GM19324 (cell line): ENCODE measurements at regions not wholly inside any gene's neighbourhood (a gene's known extent, or its start where the extent isn't known, plus 50 kb on each side); places are given as distances from the start of the nearest gene placed in this dataset.

ENCODE experiments used
- ATAC-seq: cut with Tn5 transposase; IDR thresholded peaks from one replicate; pipeline ENCODE4 v1.9.1; 2021; ENCODE audit warnings: mild to moderate bottlenecking, moderate library complexity; ENCODE audit not compliant: unreplicated experiment, low FRiP score

DNA sequence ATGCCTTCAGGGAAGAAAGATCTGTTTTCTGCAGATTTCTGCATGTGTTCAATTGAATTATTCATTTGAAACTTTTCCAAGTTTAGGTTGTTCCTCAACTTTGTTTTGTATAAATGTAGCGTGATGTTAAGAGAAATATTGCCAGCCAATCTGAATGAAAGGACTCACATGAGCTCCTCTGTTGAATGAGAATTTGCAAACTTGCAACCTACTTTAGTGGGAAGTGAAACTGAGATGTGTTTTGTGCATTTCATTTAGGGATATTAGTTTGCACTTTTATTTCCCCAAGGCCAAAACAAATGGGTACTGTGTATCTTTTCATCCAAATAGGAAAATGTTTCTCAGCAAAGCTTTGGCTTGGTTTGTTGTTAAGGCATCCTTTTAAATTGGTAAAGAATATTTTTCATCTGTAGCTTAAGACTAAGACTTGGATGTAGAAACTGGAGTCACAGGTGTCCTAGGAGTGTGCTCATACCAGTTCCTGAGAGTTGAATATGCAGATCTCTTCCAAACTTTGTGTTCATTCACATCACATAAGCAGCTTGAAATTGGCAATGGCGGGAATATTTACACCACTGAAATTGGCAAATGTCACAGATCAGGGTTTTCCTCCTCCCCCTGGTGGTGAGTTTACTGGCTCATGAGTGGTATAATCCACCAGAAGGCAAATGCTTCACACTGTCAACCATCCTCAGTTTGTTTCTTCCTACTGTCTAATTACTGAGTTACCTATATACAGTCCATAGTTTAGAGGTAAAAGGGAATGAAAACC, 193.6 kb upstream of the BANK1 start:
- no peak for ATAC-seq

DNA sequence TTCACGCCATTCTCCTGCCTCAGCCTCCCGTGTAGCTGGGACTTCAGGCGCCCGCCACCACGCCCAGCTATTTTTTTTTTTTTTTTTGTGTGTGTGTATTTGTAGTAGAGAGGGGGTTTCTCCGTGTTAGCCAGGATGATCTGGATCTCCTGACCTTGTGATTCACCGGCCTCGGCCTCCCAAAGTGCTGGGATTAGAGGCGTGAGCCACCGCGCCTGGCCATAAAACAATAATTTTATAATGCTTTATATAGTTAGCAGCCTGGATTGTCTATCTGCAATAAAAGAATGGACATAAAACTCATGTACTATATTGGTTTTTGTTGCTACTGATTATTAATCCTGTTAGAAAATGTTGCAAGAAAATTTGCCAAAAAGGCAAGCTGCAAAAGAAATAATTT, 195.9 kb upstream of the BANK1 start:
- ATAC-seq = no peak

DNA sequence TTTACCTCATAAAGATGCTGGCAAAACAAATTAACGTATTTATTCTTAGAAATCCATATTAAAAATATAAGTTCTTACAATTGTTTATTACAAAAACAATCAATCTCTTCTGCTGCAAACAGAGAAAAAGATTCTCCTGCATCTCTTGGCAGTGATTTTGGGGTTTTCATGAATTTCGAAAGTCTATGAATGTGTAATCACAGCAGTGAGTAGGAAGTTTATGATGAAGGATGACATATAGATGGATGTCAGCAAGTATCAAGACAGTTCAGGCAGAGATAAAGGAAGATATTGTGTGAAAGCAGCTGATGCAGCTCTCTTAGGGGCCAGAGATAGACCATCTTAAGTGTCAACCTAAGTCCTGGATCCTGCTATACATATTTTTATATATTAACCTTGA, 196.9 kb upstream of the BANK1 start:
- ATAC-seq = no peak

DNA sequence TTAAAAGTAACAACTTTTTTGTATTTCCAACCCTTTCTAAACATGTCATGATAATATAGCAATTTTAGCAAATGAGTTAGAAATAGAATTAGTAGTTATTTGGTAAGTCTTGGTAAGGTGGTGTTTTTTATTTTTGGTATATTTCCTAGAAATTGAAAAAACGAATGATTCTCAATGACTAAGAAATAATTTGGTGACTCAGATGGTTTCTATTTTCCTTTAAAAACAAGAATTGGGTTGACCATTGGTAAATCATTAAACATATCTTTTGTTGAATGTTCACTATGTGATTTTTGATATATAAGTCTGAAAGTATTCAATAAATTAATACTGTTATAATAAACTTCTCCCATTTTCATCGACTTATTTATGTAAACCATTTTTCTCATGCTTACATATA, 206.2 kb upstream of the BANK1 start:
- no peak for ATAC-seq

DNA sequence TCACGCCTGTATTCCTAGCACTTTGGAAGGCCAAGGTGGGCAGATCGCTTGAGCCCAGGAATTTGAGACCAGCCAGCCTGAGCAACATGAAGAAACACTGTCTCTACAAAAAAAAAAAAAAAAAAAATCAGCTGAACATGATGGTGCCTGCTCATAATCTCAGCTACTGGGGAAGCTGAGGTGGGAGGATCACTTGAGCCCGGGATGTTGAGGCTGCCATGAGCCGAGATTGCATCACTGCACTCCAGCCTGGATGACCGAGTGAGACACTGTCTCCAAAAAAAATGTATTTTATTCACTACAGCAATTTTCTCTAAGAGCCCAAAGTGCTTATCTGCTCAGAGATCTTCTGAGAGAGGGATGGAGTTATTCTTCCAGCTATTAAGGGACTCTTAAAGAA, 215.8 kb upstream of the PPP3CA start:
- no peak for ATAC-seq

DNA sequence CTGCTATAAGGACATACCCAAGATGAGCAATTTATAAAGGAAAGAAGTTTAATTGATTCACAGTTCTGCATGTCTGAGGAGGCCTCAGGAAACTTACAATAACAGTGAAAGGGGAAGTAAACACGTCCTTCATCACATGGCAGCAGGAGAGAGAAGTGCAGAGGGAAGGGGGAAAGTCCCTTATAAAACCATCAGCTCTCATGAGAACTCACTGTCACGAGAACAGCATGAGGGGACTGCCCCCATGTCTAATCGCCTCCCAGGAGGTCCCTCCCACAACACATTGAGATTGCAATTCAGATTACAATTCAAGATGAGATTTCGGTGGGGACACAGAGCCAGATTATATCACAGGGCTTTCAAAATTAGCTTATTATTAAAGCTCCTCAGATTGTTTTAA, 209.5 kb upstream of the PPP3CA start:
- ATAC-seq = no peak

DNA sequence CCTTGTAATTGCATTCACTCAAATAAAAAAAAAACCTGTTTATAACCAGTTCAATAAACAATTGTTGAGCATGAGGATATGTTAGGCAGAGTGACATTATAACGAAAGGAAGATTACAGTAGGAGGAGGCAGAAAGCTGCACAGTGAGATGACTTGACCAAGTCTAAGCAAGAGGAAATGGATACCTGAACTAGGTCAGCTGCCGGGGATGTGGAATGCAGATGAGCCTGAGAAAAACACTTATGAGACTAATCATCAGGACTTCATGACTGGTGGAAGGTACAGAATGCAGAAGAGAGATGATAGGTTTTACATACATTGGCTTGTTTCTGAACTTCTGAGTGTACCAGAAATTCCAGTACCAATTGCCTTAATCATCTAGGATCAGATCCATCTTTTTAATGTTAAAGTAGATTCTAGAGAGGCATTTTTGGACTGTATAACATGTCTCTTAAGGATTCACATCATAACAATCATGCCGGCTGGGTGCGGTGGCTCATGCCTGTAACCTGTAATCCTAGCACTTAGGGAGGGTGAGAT, 208.1 kb upstream of the PPP3CA start:
- ATAC-seq = no peak

DNA sequence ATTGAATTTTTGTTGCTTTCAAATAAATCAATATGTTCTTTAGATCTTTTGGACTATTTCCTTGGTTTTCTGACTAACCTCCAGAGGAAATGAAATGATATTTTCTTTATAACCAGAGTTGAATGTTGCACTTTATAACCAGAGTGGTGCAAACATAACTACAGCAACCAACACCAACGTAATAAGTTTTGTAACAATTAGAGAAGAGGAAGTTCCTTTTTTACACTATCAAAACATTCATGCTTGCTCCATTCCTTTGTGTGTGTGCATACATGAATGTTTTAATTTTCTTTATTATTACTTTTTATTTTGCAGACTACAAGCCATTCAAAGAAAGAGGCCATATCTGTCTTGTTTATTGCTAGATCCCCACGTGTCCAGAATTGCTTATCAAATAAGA, 193.0 kb upstream of the PPP3CA start:
- ATAC-seq = no peak

DNA sequence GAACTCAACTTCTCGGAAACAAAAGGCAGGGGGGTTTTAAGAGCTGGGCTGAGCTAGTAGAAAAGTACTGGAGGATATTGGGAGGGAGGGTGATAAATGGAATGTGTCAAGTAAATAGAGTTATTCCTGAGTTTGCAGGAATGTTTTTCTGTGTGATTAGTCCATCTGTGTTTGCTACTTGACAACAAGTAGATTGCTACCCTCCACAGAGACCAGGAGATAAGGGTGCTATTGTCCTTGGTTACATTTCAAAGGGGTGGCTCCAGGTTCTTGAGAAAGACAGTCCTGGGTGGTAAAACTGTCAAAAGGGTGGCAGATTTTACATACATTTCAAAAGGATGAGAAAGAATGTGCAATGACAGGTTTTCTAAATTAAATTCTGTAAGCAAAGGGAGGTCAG, 181.2 kb upstream of the PPP3CA start:
- ATAC-seq = no peak

DNA sequence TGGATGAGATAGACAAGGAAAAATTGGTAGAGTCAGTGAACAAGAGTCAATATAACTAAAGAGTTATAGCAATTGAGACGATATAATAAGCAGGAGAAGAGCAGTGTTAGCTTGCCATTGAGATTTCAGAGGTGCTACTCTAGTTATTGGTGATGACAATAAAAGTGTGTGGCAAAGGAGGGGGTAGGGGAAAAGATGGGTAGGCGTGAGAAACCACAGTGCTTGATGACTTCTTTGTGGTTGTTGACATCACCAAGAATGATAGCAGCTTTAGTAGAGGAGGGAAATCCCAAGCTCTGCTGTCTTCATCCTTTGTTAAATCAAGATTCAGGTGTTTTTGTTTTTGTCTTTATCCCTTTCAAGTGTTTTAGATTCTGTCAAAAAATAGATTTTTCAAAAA, 179.9 kb upstream of the PPP3CA start:
- ATAC-seq = no peak

DNA sequence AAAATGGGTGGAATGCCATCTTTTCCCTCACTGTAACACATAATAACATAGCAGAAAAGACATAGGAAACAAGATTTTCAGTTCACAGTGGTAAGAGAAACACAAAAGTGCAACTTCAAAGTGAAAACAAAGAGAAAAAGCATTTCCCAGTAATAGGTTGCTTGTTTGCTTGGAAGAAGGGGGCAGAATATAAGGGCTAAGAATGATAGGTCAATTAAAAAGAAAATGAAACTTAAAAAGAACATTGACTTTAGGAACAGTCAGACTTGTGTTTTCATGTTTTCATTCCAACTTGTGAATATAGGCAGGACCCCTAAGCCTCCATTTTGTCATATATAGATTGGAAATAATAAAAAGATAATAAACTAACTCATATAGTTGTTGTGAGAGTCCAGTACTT, 168.2 kb upstream of the PPP3CA start:
- no peak for ATAC-seq

DNA sequence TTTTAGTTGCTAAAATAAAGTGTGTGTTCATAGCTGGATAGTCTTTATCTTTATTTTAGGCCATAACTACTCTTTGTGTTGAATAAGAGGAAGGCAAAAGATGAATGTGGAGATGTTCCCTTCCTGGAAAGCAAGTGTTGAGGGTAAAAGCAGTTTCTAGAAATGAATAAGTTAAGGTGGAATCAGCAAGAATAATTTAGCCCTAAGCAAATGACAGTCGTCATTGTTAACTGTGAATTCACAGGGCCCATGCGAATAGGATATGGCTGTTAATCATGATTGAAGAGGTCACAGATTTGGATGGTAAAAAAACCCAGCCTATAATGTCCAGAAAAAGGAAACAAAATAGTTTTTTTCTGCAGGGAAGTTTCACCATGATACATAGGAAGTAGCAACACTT, 167.8 kb upstream of the PPP3CA start:
- no peak for ATAC-seq

DNA sequence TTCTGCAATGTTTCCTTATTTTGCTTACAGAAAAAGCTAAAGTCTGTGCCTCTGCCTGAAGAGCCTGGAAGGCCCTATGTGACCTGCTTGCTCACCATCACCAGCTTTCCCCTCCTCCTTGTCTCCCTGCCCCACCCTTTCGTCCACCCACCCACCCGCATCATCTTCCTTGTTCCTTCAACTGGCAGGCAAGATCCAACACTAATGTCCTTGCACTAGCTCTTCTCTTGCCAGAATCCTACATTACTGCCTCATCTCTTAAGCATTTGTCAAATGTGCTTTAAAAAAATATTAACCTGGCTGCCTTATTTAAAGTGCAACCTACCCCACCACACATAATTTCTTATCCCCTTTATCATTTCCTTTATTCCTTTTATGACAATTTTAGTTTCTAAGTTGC, 165.1 kb upstream of the PPP3CA start:
- ATAC-seq = no peak

DNA sequence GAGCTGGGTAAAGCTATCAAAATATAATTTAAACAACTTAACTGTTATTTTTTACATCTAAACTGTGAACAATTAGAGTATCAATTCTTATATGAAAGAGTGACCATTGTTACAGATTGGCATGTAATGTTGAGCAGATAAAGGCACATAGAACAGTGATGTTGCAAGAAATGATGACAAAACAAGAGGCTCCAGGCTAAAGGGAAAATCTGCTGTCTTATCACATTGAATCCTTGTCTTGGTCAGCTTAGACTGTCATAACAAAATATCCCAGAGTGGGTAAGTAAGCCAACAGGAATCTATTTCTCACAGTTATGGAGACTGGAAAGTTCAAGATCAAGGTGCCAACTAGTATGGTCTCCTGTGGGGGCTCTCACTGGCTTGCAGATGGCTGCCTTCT, 154.1 kb upstream of the PPP3CA start:
- no peak for ATAC-seq

DNA sequence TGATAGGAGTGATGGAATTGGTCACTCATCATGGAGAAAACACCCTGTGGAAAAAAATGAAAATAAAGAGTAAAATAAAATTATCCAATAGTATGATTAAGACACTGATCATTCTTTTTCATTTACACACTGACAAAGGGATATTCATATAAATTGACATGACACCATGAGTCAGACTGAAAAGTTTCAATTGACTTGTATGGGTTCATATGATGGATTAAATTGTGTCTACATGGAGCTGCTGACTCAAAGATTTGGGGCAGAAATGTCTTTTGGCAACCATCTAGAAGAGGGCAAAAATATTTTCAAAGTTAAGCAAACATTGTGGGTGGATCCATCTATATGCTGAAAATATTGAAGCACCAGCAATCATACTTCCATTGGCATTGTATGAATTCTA, 153.4 kb upstream of the PPP3CA start:
- ATAC-seq = no peak

DNA sequence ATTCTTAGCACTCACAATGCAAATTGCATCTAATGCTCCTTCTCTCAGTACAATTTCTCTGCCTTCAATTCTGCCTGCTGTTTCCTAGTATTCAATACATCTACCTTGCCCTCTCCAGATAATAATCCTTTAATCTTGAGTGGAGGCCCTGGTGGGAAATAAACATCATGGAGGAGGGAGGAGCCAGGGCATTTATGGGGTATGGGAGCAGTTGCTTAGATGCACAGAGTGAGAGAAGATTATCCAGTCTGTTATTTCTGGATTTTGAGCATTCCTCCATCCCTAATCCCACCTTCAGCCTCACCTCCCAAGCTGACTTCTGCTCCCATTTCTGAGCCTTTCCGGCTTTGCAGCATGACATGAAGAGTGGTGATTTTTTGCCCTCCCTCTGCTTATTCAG, 127.9 kb upstream of the PPP3CA start:
- no peak for ATAC-seq

DNA sequence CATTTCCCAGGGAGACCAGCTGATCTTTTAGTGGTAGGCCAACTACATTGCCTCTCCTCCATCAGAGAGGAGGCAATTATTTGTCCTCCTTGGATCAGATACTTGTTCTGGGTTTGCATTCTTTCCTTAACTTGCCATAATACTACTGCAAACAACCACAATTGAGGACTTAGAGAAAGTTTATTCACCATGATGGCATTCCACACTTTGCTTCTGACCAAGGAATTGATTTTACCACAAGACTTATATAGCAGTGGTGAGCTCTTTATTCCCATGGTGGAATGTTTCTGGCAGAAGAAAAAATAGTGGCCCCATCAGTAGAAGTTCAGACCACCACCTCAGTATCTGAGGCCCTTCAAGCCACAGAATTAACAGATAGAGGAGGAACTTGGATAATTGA, 123.9 kb upstream of the PPP3CA start:
- ATAC-seq = no peak

DNA sequence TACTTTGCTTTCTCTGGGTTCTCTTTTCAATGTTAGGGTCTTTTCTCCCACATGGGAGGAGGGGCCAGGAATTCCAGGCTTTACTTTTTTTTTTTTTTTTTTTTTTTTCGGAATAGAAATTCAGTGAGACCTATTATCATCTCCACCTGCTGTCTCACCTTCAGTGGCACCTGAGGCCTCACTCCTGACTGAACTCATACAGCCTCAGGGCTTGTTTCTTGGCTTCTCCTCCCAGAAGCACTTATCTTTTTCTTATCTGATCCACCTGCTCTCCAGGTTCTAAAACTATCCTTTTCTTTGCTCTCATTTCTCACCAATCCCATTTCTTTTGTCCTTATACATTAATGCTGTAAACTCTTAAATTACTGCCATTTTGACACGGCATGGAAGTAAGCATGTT, 117.3 kb upstream of the PPP3CA start:
- no peak for ATAC-seq

DNA sequence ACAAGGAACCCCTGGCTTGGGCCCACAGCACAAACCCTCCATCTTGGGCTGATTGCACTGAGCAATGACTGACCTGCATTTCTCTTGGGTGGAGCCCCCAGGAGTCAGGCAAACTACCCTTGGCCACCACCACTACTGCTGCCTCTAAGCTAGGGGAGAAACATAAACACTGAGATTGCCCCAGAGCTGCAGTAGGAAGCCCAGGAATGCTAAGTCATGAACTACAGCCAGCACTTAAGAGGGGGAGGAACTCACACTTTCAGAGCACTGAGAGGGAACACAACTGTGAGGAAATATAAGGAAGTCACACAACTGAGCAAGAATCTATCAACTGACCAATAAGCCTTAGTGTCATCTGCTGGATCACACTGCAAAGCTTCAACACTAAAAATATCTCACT, 111.6 kb upstream of the PPP3CA start:
- ATAC-seq = no peak

DNA sequence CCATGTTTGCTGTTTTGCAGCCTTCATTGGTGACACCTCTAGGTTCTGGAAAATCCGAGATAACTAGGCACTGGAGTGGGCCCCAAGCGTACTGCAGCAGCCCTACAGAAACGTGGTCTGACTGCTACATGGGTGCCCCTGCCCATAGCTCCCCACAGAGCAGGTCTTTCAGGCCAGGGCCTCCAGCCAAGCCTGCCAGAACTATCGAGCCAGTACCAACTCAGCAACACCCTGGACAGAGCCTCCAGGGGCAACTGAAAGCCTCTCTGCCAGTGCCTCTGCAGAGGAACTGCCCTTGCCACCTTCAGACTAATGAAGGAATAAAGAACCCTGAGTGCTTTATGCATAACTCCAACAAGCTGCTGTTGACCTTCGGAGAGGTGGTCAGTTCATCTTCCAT, 111.1 kb upstream of the PPP3CA start:
- ATAC-seq = no peak

DNA sequence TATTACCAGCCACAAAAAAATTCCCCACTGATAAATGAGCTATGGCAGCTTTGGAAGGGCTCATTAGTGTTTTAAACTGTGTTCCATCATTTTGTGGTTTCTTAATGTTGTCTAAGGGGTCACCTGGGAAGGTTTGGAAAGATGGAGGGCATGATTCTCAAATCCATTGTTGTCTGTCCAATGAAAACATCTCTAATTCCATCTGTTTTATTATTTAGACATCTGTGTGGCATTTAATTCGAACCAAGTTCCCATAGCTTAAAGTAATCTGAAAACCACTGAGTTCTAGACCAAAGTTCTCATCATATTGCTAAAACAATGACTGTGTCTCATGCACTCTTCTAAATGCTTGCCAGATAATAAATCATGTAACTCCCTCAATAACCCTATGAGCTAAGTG, 103.8 kb upstream of the PPP3CA start:
- no peak for ATAC-seq

DNA sequence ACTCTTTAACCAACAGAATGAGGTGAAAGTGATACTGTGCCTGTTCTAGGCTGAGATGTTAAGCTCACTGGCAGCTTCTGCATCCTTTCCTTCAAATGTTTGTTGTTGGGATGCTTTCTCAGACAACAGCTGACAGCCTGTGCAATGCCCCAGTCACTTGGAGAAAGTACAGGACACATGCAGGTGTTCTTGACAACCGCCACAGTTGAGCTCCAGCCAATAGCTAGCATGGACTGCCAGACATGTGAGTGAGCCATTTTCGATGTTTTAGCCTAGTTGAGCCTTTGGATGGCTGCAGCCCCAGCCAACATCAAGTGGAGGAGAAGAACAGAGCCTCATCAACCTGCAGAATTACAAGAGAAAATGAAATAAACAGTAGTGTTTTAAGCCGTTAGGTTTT, 94.1 kb upstream of the PPP3CA start:
- ATAC-seq = no peak

DNA sequence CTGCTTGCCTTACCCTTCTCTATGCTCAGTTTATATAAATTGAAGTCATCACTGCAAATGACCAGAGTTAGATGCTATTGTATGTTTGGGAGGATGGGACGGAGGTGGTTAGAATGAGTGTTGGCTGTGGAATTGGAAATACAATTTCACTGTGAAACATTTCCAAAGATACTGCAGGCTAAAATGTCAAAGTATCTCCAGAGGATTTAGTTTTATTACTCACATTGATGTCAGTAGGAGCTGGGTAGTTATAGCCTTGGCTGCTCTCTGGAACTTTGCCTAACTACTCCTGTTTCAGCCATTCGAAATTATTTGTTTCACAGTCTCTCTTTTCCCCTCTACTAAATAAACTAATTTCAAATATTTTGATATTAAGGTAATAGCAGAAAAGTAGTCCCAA, 92.6 kb upstream of the PPP3CA start:
- ATAC-seq = no peak
